Smooth muscle cell (in vitro differentiated cells): ENCODE measurements at regions not wholly inside any gene's neighbourhood (a gene's known extent, or its start where the extent isn't known, plus 50 kb on each side); places are given as distances from the start of the nearest gene placed in this dataset.

Source experiments
- DNase-seq: peaks from one replicate; lab custom pipeline; 2025; ENCODE audit not compliant: unreplicated experiment; lab: John Stamatoyannopoulos, UW
- H2AFZ ChIP-seq: fragments of 200-600 bp; sonication (generic); 2 replicates; pipeline ENCODE4 v1.6.0; 2016; ENCODE audit warnings: antibody characterized with exemption, low read depth, mild to moderate bottlenecking
- H3F3A ChIP-seq: fragments of 200-600 bp; sonication (generic); 2 replicates; pipeline ENCODE4 v1.6.0; 2017; ENCODE audit warnings: antibody characterized with exemption, low read depth
- H3K27ac ChIP-seq: fragments of 200-600 bp; sonication (generic); 2 replicates; pipeline ENCODE4 v1.5.1; 2016; ENCODE audit warnings: low read depth, mild to moderate bottlenecking
- H3K27me3 ChIP-seq: fragments of 200-600 bp; sonication (generic); 2 replicates; pipeline ENCODE4 v1.6.1; 2016; ENCODE audit warnings: low read depth, mild to moderate bottlenecking
- H3K36me3 ChIP-seq: fragments of 200-600 bp; sonication (generic); 2 replicates; pipeline ENCODE4 v1.5.1; 2016; ENCODE audit warnings: low read depth
- H3K4me1 ChIP-seq: fragments of 200-600 bp; sonication (generic); 2 replicates; pipeline ENCODE4 v1.5.1; 2016; ENCODE audit warnings: low read depth
- H3K4me2 ChIP-seq: fragments of 200-600 bp; sonication (generic); 2 replicates; pipeline ENCODE4 v1.6.0; 2016; ENCODE audit warnings: mild to moderate bottlenecking
- H3K4me3 ChIP-seq: fragments of 200-600 bp; sonication (generic); 2 replicates; pipeline ENCODE4 v1.5.1; 2016; ENCODE audit warnings: mild to moderate bottlenecking
- H3K79me2 ChIP-seq: fragments of 200-600 bp; sonication (generic); 2 replicates; pipeline ENCODE4 v1.6.0; 2016; ENCODE audit warnings: low read depth, mild to moderate bottlenecking
- H3K9ac ChIP-seq: fragments of 200-600 bp; sonication (generic); 2 replicates; pipeline ENCODE4 v1.6.0; 2016; ENCODE audit warnings: low read depth
- H3K9me3 ChIP-seq: fragments of 200-600 bp; sonication (generic); replicated peaks from 2 replicates; pipeline ENCODE4 v1.5.1; 2016; ENCODE audit warnings: low read depth
- H4K20me1 ChIP-seq: fragments of 200-600 bp; sonication (generic); 2 replicates; pipeline ENCODE4 v1.6.0; 2016; ENCODE audit warnings: low read depth
- WGBS: methylation state at CpG from one replicate; pipeline ENCODE4 v1.1.7; 2016; ENCODE audit warnings: low lambda C conversion rate; 5-methylcytosine and 5-hydroxymethylcytosine counted together
- TF ChIP-seq, protein P1 (sequence below): fragments of 200-600 bp; sonication (generic); IDR thresholded peaks from 2 replicates; pipeline ENCODE4 v1.5.1; 2017; ENCODE audit warnings: borderline replicate concordance, mild to moderate bottlenecking, antibody characterized with exemption; ENCODE audit not compliant: insufficient read depth, poor library complexity, severe bottlenecking

DNA sequence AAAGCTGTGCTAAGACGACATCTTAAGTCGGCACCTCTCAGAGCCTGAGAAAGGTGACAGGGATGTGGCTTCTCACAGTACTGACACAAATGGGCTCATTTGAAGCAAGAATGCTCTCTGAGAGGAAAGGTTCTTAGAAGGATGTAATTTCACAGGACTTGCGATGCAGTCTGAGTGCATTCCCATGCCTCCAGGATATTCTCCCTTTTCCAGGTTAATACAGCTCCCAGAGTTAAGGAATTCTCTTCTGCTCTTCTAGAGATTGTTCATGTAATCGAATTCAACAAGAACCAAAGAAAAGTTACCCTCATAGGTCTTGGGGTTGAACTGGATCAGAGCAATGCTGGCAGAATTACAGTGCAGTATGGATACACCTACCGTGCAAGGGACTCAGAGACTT lies 131.0 kb downstream of the GALR1 start:
- DNase-seq: no peak
- WGBS: 87% methylated on average over 5 of the region's 5 CpGs
- Histone ChIP-seq H3K4me3 (no peak overlapping the region), H3K79me2 (no peaks in the 10 kb centered on the region), H3F3A (no peaks in the 10 kb centered on the region), H3K9ac (no peak overlapping the region), H3K27me3 (no peaks in the 10 kb centered on the region), H3K27ac (no peak overlapping the region), H2AFZ (no peak overlapping the region), H3K9me3 (no peaks in the 10 kb centered on the region), H3K4me1 (no peaks in the 10 kb centered on the region), H3K4me2 (no peak overlapping the region), H4K20me1 (no peaks in the 10 kb centered on the region), H3K36me3 (no peaks in the 10 kb centered on the region)
- TF ChIP-seq, protein P1, sequence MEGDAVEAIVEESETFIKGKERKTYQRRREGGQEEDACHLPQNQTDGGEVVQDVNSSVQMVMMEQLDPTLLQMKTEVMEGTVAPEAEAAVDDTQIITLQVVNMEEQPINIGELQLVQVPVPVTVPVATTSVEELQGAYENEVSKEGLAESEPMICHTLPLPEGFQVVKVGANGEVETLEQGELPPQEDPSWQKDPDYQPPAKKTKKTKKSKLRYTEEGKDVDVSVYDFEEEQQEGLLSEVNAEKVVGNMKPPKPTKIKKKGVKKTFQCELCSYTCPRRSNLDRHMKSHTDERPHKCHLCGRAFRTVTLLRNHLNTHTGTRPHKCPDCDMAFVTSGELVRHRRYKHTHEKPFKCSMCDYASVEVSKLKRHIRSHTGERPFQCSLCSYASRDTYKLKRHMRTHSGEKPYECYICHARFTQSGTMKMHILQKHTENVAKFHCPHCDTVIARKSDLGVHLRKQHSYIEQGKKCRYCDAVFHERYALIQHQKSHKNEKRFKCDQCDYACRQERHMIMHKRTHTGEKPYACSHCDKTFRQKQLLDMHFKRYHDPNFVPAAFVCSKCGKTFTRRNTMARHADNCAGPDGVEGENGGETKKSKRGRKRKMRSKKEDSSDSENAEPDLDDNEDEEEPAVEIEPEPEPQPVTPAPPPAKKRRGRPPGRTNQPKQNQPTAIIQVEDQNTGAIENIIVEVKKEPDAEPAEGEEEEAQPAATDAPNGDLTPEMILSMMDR: no peak

DNA sequence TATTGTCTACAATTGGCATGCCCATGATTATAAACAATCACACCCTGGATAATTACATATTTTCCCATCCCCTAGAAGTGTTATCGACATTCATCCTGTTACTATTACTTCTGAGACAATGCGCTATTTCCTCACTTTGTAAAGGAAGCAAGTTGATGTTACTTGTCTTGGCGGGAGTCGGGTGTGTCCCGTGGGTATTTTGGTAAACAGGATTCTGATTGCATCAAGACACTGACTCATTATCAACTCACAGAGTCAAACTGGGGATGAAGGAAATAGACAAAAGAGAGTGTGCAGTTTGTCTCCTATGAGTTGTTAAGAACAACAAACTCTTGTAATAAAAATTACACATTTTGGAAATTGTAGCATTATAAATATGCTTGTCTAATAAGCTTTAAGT lies 142.7 kb downstream of the GALR1 start:
- Histone ChIP-seq H3K9me3 (no peaks in the 10 kb centered on the region), H4K20me1 (no peaks in the 10 kb centered on the region), H3K27me3 (no peaks in the 10 kb centered on the region), H3K4me3 (no peak overlapping the region), H3K36me3 (no peaks in the 10 kb centered on the region), H3K4me2 (no peak overlapping the region), H2AFZ (no peak overlapping the region), H3K27ac (no peak overlapping the region), H3K79me2 (no peaks in the 10 kb centered on the region), H3K9ac (no peak overlapping the region), H3F3A (no peaks in the 10 kb centered on the region), H3K4me1 (no peaks in the 10 kb centered on the region)
- WGBS: 77% methylated on average over 5 of the region's 5 CpGs
- TF ChIP-seq, protein P1: no peak
- no peak for DNase-seq

DNA sequence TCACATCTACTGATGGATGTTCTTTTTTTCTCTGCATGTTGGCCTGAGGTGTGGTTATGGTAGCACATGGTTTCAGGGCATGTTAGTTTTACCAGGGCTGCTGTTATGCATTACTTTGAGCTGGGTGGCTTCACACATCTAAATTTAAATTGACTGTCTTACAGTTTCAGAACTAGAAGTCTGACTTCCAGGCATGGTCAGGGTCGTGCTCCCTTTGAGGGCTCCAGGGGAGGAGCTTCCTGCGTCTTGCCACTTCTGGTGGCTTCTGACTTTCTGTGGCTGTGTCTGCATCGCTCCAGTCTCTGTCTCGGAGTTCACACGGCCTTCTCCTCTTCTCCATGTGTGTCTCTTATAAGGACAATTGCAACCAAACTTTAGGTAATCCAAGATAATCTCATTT lies 143.9 kb downstream of the GALR1 start:
- 87% methylated on average over 5 of the region's 5 CpGs for WGBS
- Histone ChIP-seq H3K27me3 (no peaks in the 10 kb centered on the region), H3K4me3 (no peak overlapping the region), H3K9ac (no peak overlapping the region), H3K27ac (no peak overlapping the region), H3K4me1 (no peaks in the 10 kb centered on the region), H3K79me2 (no peaks in the 10 kb centered on the region), H3K36me3 (no peaks in the 10 kb centered on the region), H3K4me2 (no peak overlapping the region), H2AFZ (no peak overlapping the region), H4K20me1 (no peaks in the 10 kb centered on the region), H3K9me3 (no peaks in the 10 kb centered on the region), H3F3A (no peaks in the 10 kb centered on the region)
- DNase-seq: no peak
- TF ChIP-seq, protein P1: no peak

DNA sequence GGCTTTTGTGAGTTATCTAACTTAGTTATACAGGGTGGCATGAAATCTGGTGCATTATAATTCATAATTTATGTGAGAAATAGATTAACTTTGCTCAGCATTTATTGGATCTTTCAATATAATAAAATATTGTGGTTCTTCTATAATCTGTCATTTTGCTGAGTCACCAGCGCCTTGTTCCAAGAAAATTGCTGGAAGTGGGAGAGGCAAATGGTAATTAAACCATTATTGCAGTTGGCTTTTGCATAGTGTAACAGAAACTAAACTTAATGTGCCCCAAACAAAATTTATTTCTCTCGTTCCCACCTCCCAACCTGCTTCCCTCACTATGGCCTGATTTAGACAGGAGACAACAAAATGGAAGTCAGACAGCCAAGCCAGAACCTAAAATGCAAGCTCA lies 146.3 kb downstream of the GALR1 start:
- Histone ChIP-seq H3K36me3 (no peaks in the 10 kb centered on the region), H3K27me3 (no peaks in the 10 kb centered on the region), H3K9ac (no peak overlapping the region), H3K27ac (no peak overlapping the region), H3K4me3 (no peak overlapping the region), H3K4me2 (no peak overlapping the region), H4K20me1 (no peaks in the 10 kb centered on the region), H3K9me3 (no peaks in the 10 kb centered on the region), H3F3A (no peaks in the 10 kb centered on the region), H3K79me2 (no peaks in the 10 kb centered on the region), H3K4me1 (no peaks in the 10 kb centered on the region), H2AFZ (no peak overlapping the region)
- TF ChIP-seq, protein P1: no peak
- WGBS: 88% methylated on average over 2 of the region's 2 CpGs
- DNase-seq: no peak
